NCI-H82 (cell line): ENCODE measurements at regions not wholly inside any gene's neighbourhood (a gene's known extent, or its start where the extent isn't known, plus 50 kb on each side); places are given as distances from the start of the nearest gene placed in this dataset.

ENCODE experiments used
- DNase-seq: peaks from one replicate; lab custom pipeline; 2025; lab: John Stamatoyannopoulos, UW

DNA sequence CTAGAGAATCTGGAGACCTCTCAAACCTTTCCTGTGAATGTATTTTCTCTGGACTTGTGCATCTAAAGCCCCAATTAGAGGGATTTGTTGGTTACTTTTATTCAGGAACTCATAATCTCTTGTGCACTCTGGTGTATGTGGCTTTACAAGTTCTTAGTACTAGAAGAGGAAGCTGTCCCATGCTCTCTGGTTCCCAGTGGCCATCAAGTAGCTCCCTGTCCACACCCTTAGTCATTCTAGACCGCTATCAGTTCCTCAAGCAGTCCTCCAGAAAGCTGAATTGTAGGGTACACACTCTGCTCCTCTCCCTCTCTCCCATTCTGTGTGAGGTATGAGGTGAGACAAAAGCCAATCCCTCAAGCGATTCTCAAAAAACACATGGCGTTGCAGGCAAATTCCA lies 470.3 kb downstream of the PTPRC start:
- DNase-seq: no peak

DNA sequence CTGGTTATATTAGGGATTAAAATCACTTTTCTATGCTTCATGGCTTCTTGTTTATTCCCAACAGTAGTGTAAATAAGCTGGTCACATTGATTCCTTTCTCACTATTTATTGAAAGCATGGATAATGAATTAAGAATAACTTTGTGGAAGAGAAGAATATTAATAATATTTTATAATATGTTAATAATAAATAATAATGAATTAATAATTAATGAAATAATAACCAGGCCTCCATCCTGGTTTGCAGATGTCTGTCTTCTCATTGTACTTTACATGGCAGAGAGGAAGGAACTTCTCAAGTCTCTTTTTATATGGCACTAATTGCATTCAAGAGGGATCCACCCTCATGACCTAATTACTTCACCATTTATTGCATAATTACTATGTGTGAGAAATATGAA lies 473.5 kb downstream of the PTPRC start:
- no peak for DNase-seq

DNA sequence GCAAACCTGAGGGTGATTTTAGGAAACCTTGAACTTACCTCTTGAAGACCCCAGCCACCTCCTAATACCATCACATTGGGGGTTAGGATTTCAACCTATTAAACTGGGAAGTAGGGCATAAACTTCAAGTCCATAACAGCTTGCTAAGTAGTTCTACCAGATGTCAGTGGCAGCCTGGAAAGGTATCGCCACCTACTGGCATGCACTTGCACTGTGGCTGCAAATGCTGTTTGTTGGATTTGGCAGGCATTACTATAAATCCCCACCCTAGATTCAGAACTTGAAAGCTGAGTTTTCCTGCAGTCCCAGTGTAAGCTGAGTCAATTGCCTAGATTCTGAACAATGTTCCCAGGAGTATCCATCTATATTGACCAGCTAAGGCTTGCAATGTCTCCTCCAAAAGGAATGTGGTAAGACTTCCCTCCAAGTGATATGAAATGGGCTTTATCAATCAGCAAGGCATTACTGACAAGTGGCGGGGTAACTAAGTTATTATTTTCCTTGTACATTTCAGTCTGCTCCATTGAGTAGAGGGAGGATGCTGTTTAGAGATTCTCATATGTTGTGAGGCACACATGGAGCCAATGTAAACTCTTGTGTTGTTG lies 474.5 kb downstream of the PTPRC start:
- peak; percentile 79 for DNase-seq

- no peak for DNase-seq
Observed at GRCh38 chr1:199116488-199116887, 477.6 kb downstream of the PTPRC start.

GRCh38 chr1:199121047-199121446 lies 482.2 kb downstream of the PTPRC start:
- no peak for DNase-seq

GRCh38 chr1:199122085-199122484 lies 483.2 kb downstream of the PTPRC start:
- DNase-seq: no peak

DNA sequence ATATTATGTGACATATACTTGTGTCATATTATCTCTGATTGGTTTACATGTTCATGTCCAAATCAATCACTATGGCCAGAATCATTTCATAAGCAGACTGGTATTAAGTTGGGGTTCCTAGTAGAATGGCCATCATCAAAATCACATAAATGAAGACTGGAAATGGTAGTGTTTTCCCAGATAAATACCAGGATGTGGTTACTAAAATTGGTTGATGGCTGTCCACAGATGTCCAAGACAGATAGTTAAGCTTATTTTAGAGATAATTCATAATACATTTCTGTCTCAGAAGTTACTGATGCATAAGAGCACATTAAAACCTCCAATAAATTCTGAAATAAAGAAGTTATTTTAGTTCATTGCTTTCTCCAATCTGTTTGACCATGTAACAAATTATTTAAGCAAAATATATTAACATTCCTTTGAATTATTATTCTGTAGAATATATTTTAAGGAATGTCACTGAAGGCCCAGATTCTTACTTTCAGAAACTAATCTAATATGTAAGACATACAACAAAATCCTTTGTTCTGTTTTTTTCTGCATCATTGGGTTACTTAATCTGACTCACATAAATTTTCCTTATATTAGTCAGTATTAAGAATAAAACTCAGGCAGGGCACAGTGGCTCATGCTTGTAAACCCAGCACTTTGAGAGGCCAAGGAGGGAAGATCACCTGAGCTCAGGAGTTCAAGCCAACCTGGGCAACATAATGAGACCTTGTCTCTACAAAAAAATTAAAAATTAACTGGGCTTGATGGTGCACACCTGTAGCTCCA lies 483.9 kb downstream of the PTPRC start:
- DNase-seq: no peak

- no peak for DNase-seq
Observed at GRCh38 chr1:199123615-199124014, 484.8 kb downstream of the PTPRC start.

- DNase-seq: no peak
Observed at GRCh38 chr1:199124351-199124750, 485.5 kb downstream of the PTPRC start.

DNA sequence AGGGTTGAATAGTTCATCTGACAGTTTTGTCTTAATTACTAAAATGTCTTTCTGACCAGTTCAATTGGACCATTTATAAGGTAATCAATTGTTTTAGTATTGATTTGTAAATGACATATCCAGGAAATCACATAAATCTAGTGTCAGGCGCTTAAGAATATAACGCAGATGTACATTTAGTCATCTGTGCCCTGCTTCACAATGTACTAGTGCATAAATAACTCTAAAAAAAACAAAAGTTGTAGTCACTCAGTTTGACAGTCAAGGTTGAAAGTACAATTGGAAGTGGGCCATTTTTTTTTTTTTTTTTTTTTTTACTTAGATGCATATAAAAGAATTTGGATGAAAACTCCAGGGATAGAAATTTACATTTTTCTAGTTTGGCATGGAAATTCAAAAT lies 490.4 kb downstream of the PTPRC start:
- no peak for DNase-seq

GRCh38 chr1:199132006-199132405 lies 493.2 kb downstream of the PTPRC start:
- DNase-seq: no peak

GRCh38 chr1:199135901-199136300 lies 497.1 kb downstream of the PTPRC start:
- peak; percentile 57 for DNase-seq

- DNase-seq: no peak
Observed at GRCh38 chr1:199138061-199138460, 499.2 kb downstream of the PTPRC start.

DNA sequence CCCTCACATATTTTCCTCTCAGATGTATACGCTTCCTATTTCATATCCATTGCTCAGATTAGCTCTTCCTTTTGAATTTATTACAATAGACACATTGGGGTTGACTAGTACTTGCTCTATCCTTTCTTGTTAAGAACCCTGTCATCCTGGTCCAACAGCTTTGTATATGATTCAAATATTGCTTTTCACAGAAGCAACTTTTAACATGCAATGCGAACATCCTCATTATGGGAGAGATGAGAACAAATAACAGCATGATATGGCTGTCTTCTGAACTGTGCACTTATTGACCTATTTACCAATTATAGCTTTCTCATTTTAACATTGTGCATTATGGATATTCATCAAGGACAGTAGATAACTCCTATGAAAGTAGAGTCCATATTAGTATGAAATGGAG lies 510.8 kb downstream of the PTPRC start:
- DNase-seq: no peak

DNA sequence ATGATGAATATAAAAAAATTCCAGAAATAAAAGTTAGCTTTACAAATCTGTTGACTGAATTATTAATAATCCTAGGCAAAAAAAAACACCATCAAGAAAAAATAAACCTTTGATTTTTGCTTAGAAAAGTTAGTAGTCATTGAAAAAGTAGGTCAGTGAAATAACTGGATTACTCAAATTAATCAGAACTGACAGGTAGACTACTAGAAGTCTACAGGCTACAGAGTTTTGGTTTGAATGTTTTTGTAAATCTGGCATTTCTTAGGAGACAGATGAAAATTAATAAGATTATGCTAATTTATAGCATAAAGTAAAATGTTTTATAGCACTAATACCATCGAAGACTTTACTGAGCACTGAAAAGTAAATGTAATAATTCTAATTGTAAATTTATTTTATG lies 511.9 kb downstream of the PTPRC start:
- peak; percentile 22 for DNase-seq

GRCh38 chr1:199151634-199152425 lies 513.0 kb downstream of the PTPRC start:
- DNase-seq: no peak

GRCh38 chr1:199152676-199153075 lies 513.8 kb downstream of the PTPRC start:
- no peak for DNase-seq

DNA sequence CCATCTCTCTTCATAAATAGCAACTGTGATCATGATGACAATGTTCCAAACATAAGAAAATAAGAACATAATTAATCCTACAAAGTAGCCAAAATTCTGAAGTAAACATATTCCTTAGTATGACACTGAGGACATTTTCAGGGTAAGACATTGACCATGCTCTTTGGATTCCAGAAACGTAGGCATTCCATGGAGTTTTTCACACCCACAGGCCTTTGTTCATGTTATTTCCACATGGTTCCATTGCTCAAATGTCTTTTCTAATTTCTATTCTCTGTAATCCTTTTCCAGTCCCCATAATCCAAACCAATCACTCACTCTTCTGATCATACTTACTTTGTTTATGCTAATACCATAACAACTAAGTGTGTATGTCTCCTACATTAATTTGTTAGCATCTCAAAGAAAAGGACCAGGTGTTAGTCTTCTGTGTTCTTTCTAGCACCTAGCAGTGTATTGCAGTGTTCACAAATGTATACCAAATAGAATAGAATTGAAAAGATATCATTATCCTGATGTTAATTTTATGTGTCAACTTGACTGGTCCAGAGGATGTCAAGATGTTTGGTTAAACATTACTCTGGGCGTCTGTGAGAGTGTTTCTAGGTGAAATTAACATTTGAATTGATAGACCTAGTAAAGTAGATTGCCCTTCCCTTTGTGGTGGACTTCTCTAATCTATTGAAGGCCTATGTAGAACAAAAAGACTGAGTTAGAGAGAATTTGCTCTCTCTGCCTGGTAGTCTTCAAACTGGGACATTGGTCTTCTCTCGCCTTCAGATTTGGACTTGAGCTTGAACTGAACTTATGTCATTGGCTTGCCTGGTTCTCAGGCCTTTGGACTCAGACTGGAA lies 516.6 kb downstream of the PTPRC start:
- no peak for DNase-seq

DNA sequence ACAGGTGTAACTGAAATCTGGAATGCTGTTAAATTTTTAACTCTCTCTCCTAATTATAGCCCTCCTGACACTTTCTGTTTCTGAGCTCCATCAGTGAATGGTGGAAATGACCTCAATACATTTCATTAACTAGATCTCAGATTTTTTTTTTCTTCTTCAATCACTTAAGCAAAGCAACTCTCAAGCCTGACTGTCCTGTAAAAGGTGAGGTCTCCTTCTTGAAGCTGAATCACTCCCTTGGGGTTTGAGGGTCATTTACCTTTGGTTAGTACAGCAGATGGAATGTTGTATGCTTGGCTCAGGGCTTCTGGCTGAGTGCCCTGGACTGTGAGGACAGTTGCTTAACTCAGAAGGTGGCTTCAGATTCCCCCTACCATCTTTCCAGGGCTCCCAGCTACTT lies 518.7 kb downstream of the PTPRC start:
- DNase-seq: no peak

GRCh38 chr1:199160521-199161318 lies 521.9 kb downstream of the PTPRC start:
- DNase-seq: no peak

GRCh38 chr1:199161319-199161680 lies 522.5 kb downstream of the PTPRC start:
- DNase-seq: no peak
